ENCODE measurements at regions not wholly inside any gene's neighbourhood (a gene's known extent, or its start where the extent isn't known, plus 50 kb on each side); places are given as distances from the start of the nearest gene placed in this dataset.
"Not testable (repeated sequence)": the region's sequence is repeated elsewhere in the genome, so short reads cannot be mapped to it uniquely, and the experiment has no call there.

GRCh38 chr10:3634646-3635045 lies 150.4 kb downstream of the KLF6 start:
- H3K9me3 ChIP-seq (ENCODE audit: control insufficient read depth, low read length); H3K4me3 ChIP-seq (ENCODE audit: insufficient read depth, low read depth, low read length); H3K27me3 ChIP-seq (ENCODE audit: control insufficient read depth, insufficient read depth, low read length, poor library complexity, severe bottlenecking); H3K27ac ChIP-seq (ENCODE audit: insufficient read depth, low read depth, low read length, poor library complexity, severe bottlenecking); H3K4me1 ChIP-seq (ENCODE audit: control insufficient read depth, insufficient read depth, low read length); H3K36me3 ChIP-seq (ENCODE audit: control insufficient read depth, insufficient read depth, low read length): not testable (repeated sequence)
- no CpG with 5 or more reads among the region's 1 CpG for WGBS, 2 experiments

- Histone ChIP-seq H3K36me3 (ENCODE audit: control insufficient read depth, insufficient read depth, low read length) (no peaks in the 10 kb centered on the region), H3K4me3 (ENCODE audit: insufficient read depth, low read depth, low read length) (no peak overlapping the region), H3K27ac (ENCODE audit: insufficient read depth, low read depth, low read length, poor library complexity, severe bottlenecking) (no peak overlapping the region), H3K9me3 (ENCODE audit: control insufficient read depth, low read length) (no peaks in the 10 kb centered on the region), H3K4me1 (ENCODE audit: control insufficient read depth, insufficient read depth, low read length) (no peaks in the 10 kb centered on the region), H3K27me3 (ENCODE audit: control insufficient read depth, insufficient read depth, low read length, poor library complexity, severe bottlenecking) (no peaks in the 10 kb centered on the region)
- 89 to 91% methylated on average over 5 of the region's 5 CpGs for WGBS, 2 experiments
These were observed 153.2 kb downstream of the KLF6 start for GRCh38 chr10:3631701-3632330.

- Histone ChIP-seq H3K9me3 (ENCODE audit: control insufficient read depth, low read length) (no peaks in the 10 kb centered on the region), H3K4me1 (ENCODE audit: control insufficient read depth, insufficient read depth, low read length) (no peaks in the 10 kb centered on the region), H3K36me3 (ENCODE audit: control insufficient read depth, insufficient read depth, low read length) (no peaks in the 10 kb centered on the region), H3K4me3 (ENCODE audit: insufficient read depth, low read depth, low read length) (no peak overlapping the region), H3K27me3 (ENCODE audit: control insufficient read depth, insufficient read depth, low read length, poor library complexity, severe bottlenecking) (no peaks in the 10 kb centered on the region), H3K27ac (ENCODE audit: insufficient read depth, low read depth, low read length, poor library complexity, severe bottlenecking) (no peak overlapping the region)
- 93 to 96% methylated on average over 2 of the region's 2 CpGs for WGBS, 2 experiments
These were observed 153.7 kb downstream of the KLF6 start for GRCh38 chr10:3631291-3631690.

- Histone ChIP-seq H3K9me3 (ENCODE audit: control insufficient read depth, low read length) (no peaks in the 10 kb centered on the region), H3K27me3 (ENCODE audit: control insufficient read depth, insufficient read depth, low read length, poor library complexity, severe bottlenecking) (no peaks in the 10 kb centered on the region), H3K36me3 (ENCODE audit: control insufficient read depth, insufficient read depth, low read length) (no peaks in the 10 kb centered on the region), H3K4me3 (ENCODE audit: insufficient read depth, low read depth, low read length) (no peak overlapping the region), H3K4me1 (ENCODE audit: control insufficient read depth, insufficient read depth, low read length) (no peaks in the 10 kb centered on the region), H3K27ac (ENCODE audit: insufficient read depth, low read depth, low read length, poor library complexity, severe bottlenecking) (no peak overlapping the region)
- 93 to 94% methylated on average over 11 of the region's 11 CpGs for WGBS, 2 experiments
These were observed 158.9 kb downstream of the KLF6 start for GRCh38 chr10:3625959-3626751.

GRCh38 chr10:3624367-3624766 lies 160.6 kb downstream of the KLF6 start:
- H3K36me3 ChIP-seq (ENCODE audit: control insufficient read depth, insufficient read depth, low read length) = no peaks in the 10 kb centered on the region
- no peaks in the 10 kb centered on the region for H3K27me3 ChIP-seq (ENCODE audit: control insufficient read depth, insufficient read depth, low read length, poor library complexity, severe bottlenecking)
- no peak overlapping the region for H3K27ac ChIP-seq (ENCODE audit: insufficient read depth, low read depth, low read length, poor library complexity, severe bottlenecking)
- H3K4me3 ChIP-seq (ENCODE audit: insufficient read depth, low read depth, low read length) = no peak overlapping the region
- H3K9me3 ChIP-seq (ENCODE audit: control insufficient read depth, low read length) = no peaks in the 10 kb centered on the region
- WGBS, 2 experiments = 77 to 78% methylated on average over 8 of the region's 8 CpGs
- H3K4me1 ChIP-seq (ENCODE audit: control insufficient read depth, insufficient read depth, low read length) = no peaks in the 10 kb centered on the region

GRCh38 chr10:3623746-3624145 lies 161.3 kb downstream of the KLF6 start:
- Histone ChIP-seq H3K4me1 (ENCODE audit: control insufficient read depth, insufficient read depth, low read length) (no peaks in the 10 kb centered on the region), H3K27me3 (ENCODE audit: control insufficient read depth, insufficient read depth, low read length, poor library complexity, severe bottlenecking) (no peaks in the 10 kb centered on the region), H3K36me3 (ENCODE audit: control insufficient read depth, insufficient read depth, low read length) (no peaks in the 10 kb centered on the region), H3K27ac (ENCODE audit: insufficient read depth, low read depth, low read length, poor library complexity, severe bottlenecking) (no peak overlapping the region), H3K4me3 (ENCODE audit: insufficient read depth, low read depth, low read length) (no peak overlapping the region), H3K9me3 (ENCODE audit: control insufficient read depth, low read length) (no peaks in the 10 kb centered on the region)
- 95% methylated on average over 6 to 7 of the region's 7 CpGs for WGBS, 2 experiments

- Histone ChIP-seq H3K9me3 (ENCODE audit: control insufficient read depth, low read length) (no peaks in the 10 kb centered on the region), H3K4me1 (ENCODE audit: control insufficient read depth, insufficient read depth, low read length) (no peaks in the 10 kb centered on the region), H3K27ac (ENCODE audit: insufficient read depth, low read depth, low read length, poor library complexity, severe bottlenecking) (no peak overlapping the region), H3K36me3 (ENCODE audit: control insufficient read depth, insufficient read depth, low read length) (no peaks in the 10 kb centered on the region), H3K4me3 (ENCODE audit: insufficient read depth, low read depth, low read length) (no peak overlapping the region), H3K27me3 (ENCODE audit: control insufficient read depth, insufficient read depth, low read length, poor library complexity, severe bottlenecking) (no peaks in the 10 kb centered on the region)
- WGBS, 2 experiments = 96 to 97% methylated on average over 1 to 2 of the region's 3 CpGs
These were observed 162.0 kb downstream of the KLF6 start for GRCh38 chr10:3622845-3623621.

GRCh38 chr10:3622427-3622826 lies 162.6 kb downstream of the KLF6 start:
- Histone ChIP-seq H3K4me1 (ENCODE audit: control insufficient read depth, insufficient read depth, low read length) (no peaks in the 10 kb centered on the region), H3K36me3 (ENCODE audit: control insufficient read depth, insufficient read depth, low read length) (no peaks in the 10 kb centered on the region), H3K27me3 (ENCODE audit: control insufficient read depth, insufficient read depth, low read length, poor library complexity, severe bottlenecking) (no peaks in the 10 kb centered on the region), H3K9me3 (ENCODE audit: control insufficient read depth, low read length) (no peaks in the 10 kb centered on the region), H3K27ac (ENCODE audit: insufficient read depth, low read depth, low read length, poor library complexity, severe bottlenecking) (no peak overlapping the region), H3K4me3 (ENCODE audit: insufficient read depth, low read depth, low read length) (no peak overlapping the region)
- 75% methylated on average over 2 of the region's 2 CpGs for WGBS, 2 experiments

GRCh38 chr10:3620818-3621217 lies 164.2 kb downstream of the KLF6 start:
- no peak overlapping the region for H3K4me3 ChIP-seq (ENCODE audit: insufficient read depth, low read depth, low read length)
- no peaks in the 10 kb centered on the region for H3K36me3 ChIP-seq (ENCODE audit: control insufficient read depth, insufficient read depth, low read length)
- no peaks in the 10 kb centered on the region for H3K9me3 ChIP-seq (ENCODE audit: control insufficient read depth, low read length)
- H3K27ac ChIP-seq (ENCODE audit: insufficient read depth, low read depth, low read length, poor library complexity, severe bottlenecking) = no peak overlapping the region
- 100% methylated on average over 2 of the region's 2 CpGs for WGBS, 2 experiments
- H3K4me1 ChIP-seq (ENCODE audit: control insufficient read depth, insufficient read depth, low read length) = no peaks in the 10 kb centered on the region
- H3K27me3 ChIP-seq (ENCODE audit: control insufficient read depth, insufficient read depth, low read length, poor library complexity, severe bottlenecking) = no peaks in the 10 kb centered on the region

- Histone ChIP-seq H3K4me1 (ENCODE audit: control insufficient read depth, insufficient read depth, low read length) (no peaks in the 10 kb centered on the region), H3K27ac (ENCODE audit: insufficient read depth, low read depth, low read length, poor library complexity, severe bottlenecking) (no peak overlapping the region), H3K9me3 (ENCODE audit: control insufficient read depth, low read length) (no peaks in the 10 kb centered on the region), H3K4me3 (ENCODE audit: insufficient read depth, low read depth, low read length) (no peak overlapping the region), H3K36me3 (ENCODE audit: control insufficient read depth, insufficient read depth, low read length) (no peaks in the 10 kb centered on the region), H3K27me3 (ENCODE audit: control insufficient read depth, insufficient read depth, low read length, poor library complexity, severe bottlenecking) (no peaks in the 10 kb centered on the region)
- 87% methylated on average over 2 of the region's 2 CpGs; no CpG with 5 or more reads in 1 of the 2 experiments for WGBS, 2 experiments
These were observed 165.8 kb downstream of the KLF6 start for GRCh38 chr10:3619241-3619640.

Data from ectodermal cell (in vitro differentiated cells).